GM10266 (cell line): ENCODE measurements at regions not wholly inside any gene's neighbourhood (a gene's known extent, or its start where the extent isn't known, plus 50 kb on each side); places are given as distances from the start of the nearest gene placed in this dataset.
"Not testable (repeated sequence)": the region's sequence is repeated elsewhere in the genome, so short reads cannot be mapped to it uniquely, and the experiment has no call there.

ENCODE experiments used
- DNase-seq: peaks from one replicate; pipeline ENCODE4 v3.0.0; 2012; ENCODE audit errors: extremely low spot score
- CTCF ChIP-seq: IDR thresholded peaks from 2 replicates; pipeline ENCODE4 v1.5.1; 2012; ENCODE audit warnings: mild to moderate bottlenecking, low read depth; ENCODE audit not compliant: control insufficient read depth, insufficient read depth; ENCODE audit errors: missing control alignments

- no peak for TF ChIP-seq CTCF
Observed at GRCh38 chr1:166600574-166600973, 238.7 kb upstream of the POGK start.

GRCh38 chr1:166601650-166602278, 237.5 kb upstream of the POGK start:
- TF ChIP-seq CTCF: no peak
- no peak for DNase-seq

More at GRCh38 chr1:166600574-166600973, 238.7 kb upstream of the POGK start:
- DNase-seq: no peak

GRCh38 chr1:166602801-166603200, 236.5 kb upstream of the POGK start:
- DNase-seq: not testable (repeated sequence)

GRCh38 chr1:166603296-166603695, 236.0 kb upstream of the POGK start:
- TF ChIP-seq CTCF: no peak
- DNase-seq: no peak

GRCh38 chr1:166605137-166605536, 234.1 kb upstream of the POGK start:
- TF ChIP-seq CTCF: no peak
- no peak for DNase-seq

GRCh38 chr1:166612886-166613285, 226.4 kb upstream of the POGK start:
- no peak for TF ChIP-seq CTCF
- DNase-seq: no peak

- DNase-seq: no peak
- no peak for TF ChIP-seq CTCF
Observed at GRCh38 chr1:166616206-166616605, 223.1 kb upstream of the POGK start.

GRCh38 chr1:166626711-166627110, 212.6 kb upstream of the POGK start:
- no peak for TF ChIP-seq CTCF
- DNase-seq: no peak
